Ishikawa (cell line): ENCODE measurements at regions not wholly inside any gene's neighbourhood (a gene's known extent, or its start where the extent isn't known, plus 50 kb on each side); places are given as distances from the start of the nearest gene placed in this dataset.

Experiments used
- CEBPB ChIP-seq: IDR thresholded peaks from 2 replicates; pipeline ENCODE4 v1.6.1; 2012
- CREB1 ChIP-seq: IDR thresholded peaks from 2 replicates; pipeline ENCODE4 v1.6.1; 2012; ENCODE audit warnings: low read depth
- EGR1 ChIP-seq: IDR thresholded peaks from 2 replicates; pipeline ENCODE4 v1.6.1; 2012
- EP300 ChIP-seq: IDR thresholded peaks from 2 replicates; pipeline ENCODE4 v1.6.1; 2012; ENCODE audit warnings: borderline replicate concordance
- FOXM1 ChIP-seq: IDR thresholded peaks from 2 replicates; pipeline ENCODE4 v1.6.1; 2012; ENCODE audit warnings: low read depth, borderline replicate concordance
- MAX ChIP-seq: IDR thresholded peaks from 2 replicates; pipeline ENCODE4 v1.6.1; 2012
- NFIC ChIP-seq: IDR thresholded peaks from 2 replicates; pipeline ENCODE4 v1.6.1; 2012
- RAD21 ChIP-seq: IDR thresholded peaks from 2 replicates; pipeline ENCODE4 v1.6.1; 2012; ENCODE audit warnings: low read depth
- TAF1 ChIP-seq: IDR thresholded peaks from 2 replicates; pipeline ENCODE4 v1.6.1; 2012; ENCODE audit warnings: low read depth, mild to moderate bottlenecking
- TCF12 ChIP-seq: IDR thresholded peaks from 2 replicates; pipeline ENCODE4 v1.6.1; 2012; ENCODE audit warnings: low read depth
- TEAD4 ChIP-seq: IDR thresholded peaks from 2 replicates; pipeline ENCODE4 v1.6.1; 2012
- YY1 ChIP-seq: IDR thresholded peaks from 2 replicates; pipeline ENCODE4 v1.6.1; 2012; ENCODE audit warnings: low read depth
- ZBTB7A ChIP-seq: IDR thresholded peaks from 2 replicates; pipeline ENCODE4 v1.6.1; 2012; ENCODE audit warnings: low read depth
- TF ChIP-seq, protein P1 (sequence below): IDR thresholded peaks from 2 replicates; pipeline ENCODE4 v1.6.1; 2012
- TF ChIP-seq, protein P2 (sequence below): IDR thresholded peaks from 2 replicates; pipeline ENCODE4 v1.6.1; 2012; ENCODE audit warnings: low read depth, mild to moderate bottlenecking

DNA sequence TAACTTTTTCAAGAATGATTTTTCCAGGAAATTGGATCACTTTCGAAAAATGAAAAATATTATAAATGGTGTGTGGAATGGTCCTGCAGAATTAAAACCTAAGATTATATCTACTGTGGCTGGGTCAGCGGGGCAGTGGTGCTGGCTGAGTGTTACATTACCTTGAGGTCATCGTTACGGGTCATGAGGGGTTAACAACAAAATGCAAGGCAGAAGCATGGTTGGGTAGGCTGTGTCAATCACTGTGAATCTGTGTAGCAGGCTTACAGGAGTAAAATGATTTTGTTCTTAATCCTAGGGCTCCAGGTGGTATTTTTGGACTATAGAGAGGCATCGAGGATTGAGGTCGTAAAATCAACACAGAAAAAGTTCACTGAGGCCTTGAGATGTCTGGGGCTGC lies 105.2 kb upstream of the AMOT start:
- TF ChIP-seq FOXM1 (no peak), TEAD4 (no peak), EGR1 (no peak), EP300 (no peak), MAX (no peak), CREB1 (no peak), RAD21 (no peak), NFIC (no peak), YY1 (no peak), ZBTB7A (no peak), TAF1 (no peak), CEBPB (no peak), TCF12 (no peak)
- TF ChIP-seq, protein P1, sequence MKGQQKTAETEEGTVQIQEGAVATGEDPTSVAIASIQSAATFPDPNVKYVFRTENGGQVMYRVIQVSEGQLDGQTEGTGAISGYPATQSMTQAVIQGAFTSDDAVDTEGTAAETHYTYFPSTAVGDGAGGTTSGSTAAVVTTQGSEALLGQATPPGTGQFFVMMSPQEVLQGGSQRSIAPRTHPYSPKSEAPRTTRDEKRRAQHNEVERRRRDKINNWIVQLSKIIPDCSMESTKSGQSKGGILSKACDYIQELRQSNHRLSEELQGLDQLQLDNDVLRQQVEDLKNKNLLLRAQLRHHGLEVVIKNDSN = no peak
- TF ChIP-seq, protein P2, sequence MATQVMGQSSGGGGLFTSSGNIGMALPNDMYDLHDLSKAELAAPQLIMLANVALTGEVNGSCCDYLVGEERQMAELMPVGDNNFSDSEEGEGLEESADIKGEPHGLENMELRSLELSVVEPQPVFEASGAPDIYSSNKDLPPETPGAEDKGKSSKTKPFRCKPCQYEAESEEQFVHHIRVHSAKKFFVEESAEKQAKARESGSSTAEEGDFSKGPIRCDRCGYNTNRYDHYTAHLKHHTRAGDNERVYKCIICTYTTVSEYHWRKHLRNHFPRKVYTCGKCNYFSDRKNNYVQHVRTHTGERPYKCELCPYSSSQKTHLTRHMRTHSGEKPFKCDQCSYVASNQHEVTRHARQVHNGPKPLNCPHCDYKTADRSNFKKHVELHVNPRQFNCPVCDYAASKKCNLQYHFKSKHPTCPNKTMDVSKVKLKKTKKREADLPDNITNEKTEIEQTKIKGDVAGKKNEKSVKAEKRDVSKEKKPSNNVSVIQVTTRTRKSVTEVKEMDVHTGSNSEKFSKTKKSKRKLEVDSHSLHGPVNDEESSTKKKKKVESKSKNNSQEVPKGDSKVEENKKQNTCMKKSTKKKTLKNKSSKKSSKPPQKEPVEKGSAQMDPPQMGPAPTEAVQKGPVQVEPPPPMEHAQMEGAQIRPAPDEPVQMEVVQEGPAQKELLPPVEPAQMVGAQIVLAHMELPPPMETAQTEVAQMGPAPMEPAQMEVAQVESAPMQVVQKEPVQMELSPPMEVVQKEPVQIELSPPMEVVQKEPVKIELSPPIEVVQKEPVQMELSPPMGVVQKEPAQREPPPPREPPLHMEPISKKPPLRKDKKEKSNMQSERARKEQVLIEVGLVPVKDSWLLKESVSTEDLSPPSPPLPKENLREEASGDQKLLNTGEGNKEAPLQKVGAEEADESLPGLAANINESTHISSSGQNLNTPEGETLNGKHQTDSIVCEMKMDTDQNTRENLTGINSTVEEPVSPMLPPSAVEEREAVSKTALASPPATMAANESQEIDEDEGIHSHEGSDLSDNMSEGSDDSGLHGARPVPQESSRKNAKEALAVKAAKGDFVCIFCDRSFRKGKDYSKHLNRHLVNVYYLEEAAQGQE = no peak

DNA sequence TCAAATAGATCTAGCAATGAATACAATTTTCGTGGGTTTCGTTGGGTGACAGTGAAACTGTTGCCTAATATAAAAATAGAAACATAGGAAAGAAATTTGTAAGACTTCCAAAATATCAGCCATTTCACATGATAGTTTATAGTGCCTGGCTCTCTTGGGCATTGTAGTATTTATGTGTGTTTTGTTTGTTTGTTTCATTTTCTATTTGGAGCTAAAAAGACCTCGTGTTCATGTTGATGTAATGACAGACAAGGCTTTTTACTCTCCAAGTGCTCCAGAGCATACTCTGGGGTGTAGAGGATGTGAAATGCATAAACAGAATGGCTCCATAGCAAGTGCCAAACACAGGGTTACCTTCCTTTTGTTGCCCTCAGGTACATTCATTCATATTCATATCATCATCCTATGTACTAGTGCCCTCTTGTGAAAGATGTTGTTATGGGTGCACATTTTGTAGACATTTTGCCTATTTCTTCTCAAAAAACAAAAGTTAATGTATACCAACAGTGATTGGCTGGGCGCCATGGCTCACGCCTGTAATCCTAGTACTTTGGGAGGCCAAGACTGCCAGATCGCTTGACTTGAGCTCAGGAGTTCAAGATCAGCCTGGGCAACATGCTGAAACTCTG lies 100.7 kb upstream of the AMOT start:
- no peak for TF ChIP-seq CREB1
- 0 out of 2 replicates have a peak, but pooled peaks have one; percentile 5 for TF ChIP-seq RAD21

- TF ChIP-seq, protein P1 = no peak
- TF ChIP-seq FOXM1 (no peak), NFIC (no peak), CEBPB (no peak), EGR1 (no peak), TCF12 (no peak), YY1 (no peak), RAD21 (no peak), ZBTB7A (no peak), TEAD4 (no peak)
Observed at GRCh38 chrX:112935029-112935428, 94.4 kb upstream of the AMOT start.

DNA sequence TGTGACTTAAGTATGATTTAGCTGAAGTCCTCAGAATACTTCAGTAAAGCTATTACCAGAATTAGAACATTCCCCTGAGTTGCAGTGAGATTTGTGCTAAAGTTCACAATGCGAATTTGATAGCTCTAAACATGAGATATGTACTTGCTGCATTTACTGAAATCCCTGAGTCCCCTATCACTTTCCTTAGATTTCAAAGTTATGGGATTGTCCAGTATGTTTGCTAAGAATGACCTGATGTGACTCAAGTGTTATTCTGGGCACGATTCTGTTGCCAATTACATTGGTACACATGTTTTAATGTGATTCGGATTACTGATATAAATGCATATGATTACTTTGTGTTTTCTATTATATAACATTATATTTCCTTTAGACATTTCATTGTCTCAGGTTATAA lies 91.3 kb upstream of the AMOT start:
- TF ChIP-seq CREB1 = no peak
- no peak for TF ChIP-seq RAD21
- TF ChIP-seq, protein P1 = no peak
- no peak for TF ChIP-seq FOXM1
- TF ChIP-seq, protein P2 = no peak
- no peak for TF ChIP-seq TEAD4
- TF ChIP-seq NFIC = no peak
- no peak for TF ChIP-seq TCF12
- no peak for TF ChIP-seq ZBTB7A
- TF ChIP-seq TAF1 = no peak
- no peak for TF ChIP-seq MAX
- TF ChIP-seq YY1 = no peak
- no peak for TF ChIP-seq EP300
- TF ChIP-seq CEBPB = no peak
- TF ChIP-seq EGR1 = no peak

GRCh38 chrX:112931478-112931877 lies 90.8 kb upstream of the AMOT start:
- TF ChIP-seq YY1 (no peak), RAD21 (no peak), TEAD4 (no peak), FOXM1 (no peak), ZBTB7A (no peak), TCF12 (no peak), NFIC (no peak), MAX (no peak), TAF1 (no peak), EGR1 (no peak), EP300 (no peak), CREB1 (no peak), CEBPB (no peak)
- TF ChIP-seq, protein P2 = no peak
- TF ChIP-seq, protein P1 = no peak
